Activated T-cell treated with anti-CD3 and anti-CD28 coated beads, Interleukin-2, amount 50 U/mL, for 4 hours (primary cell): ENCODE measurements at regions not wholly inside any gene's neighbourhood (a gene's known extent, or its start where the extent isn't known, plus 50 kb on each side); places are given as distances from the start of the nearest gene placed in this dataset.

Source experiments
- ATAC-seq, 2 donors: fragments of 200-7000 bp; cut with Tn5 transposase; one replicate each; pipeline ENCODE4 v1.10.0; 2021
- DNase-seq: peaks from one replicate; pipeline ENCODE4 v3.0.0-alpha.2; 2020
- H3K27me3 Mint-ChIP-seq: one replicate; pipeline ENCODE4 v1.8.0; 2021; ENCODE audit warnings: low read depth, mixed read lengths
- H3K36me3 Mint-ChIP-seq: one replicate; pipeline ENCODE4 v1.8.0; 2022; ENCODE audit warnings: mixed read lengths; ENCODE audit not compliant: insufficient read depth
- H3K4me1 Mint-ChIP-seq: one replicate; pipeline ENCODE4 v1.8.0; 2021; ENCODE audit warnings: low read depth, mixed read lengths
- H3K4me3 Mint-ChIP-seq: one replicate; pipeline ENCODE4 v1.8.0; 2021; ENCODE audit warnings: mild to moderate bottlenecking, moderate library complexity, mixed read lengths
- H3K9me3 Mint-ChIP-seq: one replicate; pipeline ENCODE4 v1.8.0; 2021; ENCODE audit warnings: mixed read lengths

GRCh38 chr1:98393719-98394118, 267.8 kb upstream of the SNX7 start:
- Mint-ChIP-seq H3K27me3 (no peaks in the 10 kb centered on the region), H3K36me3 (no peaks in the 10 kb centered on the region), H3K9me3 (no peaks in the 10 kb centered on the region), H3K4me3 (no peak overlapping the region), H3K4me1 (peaks cover 6% of the 10 kb centered on the region)
- DNase-seq (no peak), ATAC-seq (no peak)

DNA sequence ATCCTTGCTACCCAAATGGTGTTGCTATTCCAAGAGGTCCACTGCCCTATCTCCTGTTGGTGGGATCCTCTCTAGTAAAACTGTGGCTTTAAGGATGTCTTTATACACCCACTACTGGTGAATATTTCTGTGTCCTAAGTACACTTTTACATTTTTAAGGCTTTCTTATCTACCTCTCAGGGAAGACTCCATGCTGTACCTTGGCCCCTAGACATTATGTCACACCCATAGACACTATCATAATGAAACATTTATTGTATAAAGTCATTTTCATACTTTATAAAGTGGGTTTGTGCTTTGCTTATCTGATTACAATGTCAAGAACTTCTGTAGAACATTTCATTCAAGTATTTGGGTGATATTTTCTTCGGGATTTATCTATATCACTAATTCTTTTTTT, 270.3 kb upstream of the SNX7 start:
- no peak for ATAC-seq
- no peaks in the 10 kb centered on the region for H3K27me3 Mint-ChIP-seq
- no peaks in the 10 kb centered on the region for H3K9me3 Mint-ChIP-seq
- no peaks in the 10 kb centered on the region for H3K36me3 Mint-ChIP-seq
- no peak for DNase-seq
- H3K4me1 Mint-ChIP-seq, result peaks cover 17% of the 10 kb centered on the region
- no peak overlapping the region for H3K4me3 Mint-ChIP-seq

GRCh38 chr1:98389809-98390208, 271.7 kb upstream of the SNX7 start:
- Mint-ChIP-seq H3K9me3 (no peaks in the 10 kb centered on the region), H3K4me1 (peaks cover 17% of the 10 kb centered on the region), H3K4me3 (no peak overlapping the region), H3K27me3 (no peaks in the 10 kb centered on the region), H3K36me3 (no peaks in the 10 kb centered on the region)
- ATAC-seq (no peak), DNase-seq (no peak)

DNA sequence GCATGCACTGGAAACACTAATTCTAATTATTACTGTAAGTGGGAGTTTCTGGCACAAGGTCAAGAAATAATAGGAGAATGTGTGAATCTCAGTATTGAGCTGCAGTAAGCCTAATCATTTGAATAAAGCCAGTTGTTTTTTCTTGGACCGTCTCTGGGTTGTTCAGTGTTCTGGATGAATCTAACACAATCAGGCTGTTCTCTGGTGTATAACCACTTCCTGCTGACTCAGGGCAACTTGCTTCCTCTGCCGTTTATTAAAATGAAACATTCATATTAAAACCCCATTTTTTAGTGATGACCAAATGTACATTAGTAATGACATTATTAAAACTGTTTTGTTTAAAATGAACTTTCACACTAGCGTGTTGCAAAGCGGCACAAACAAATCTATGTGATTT, 273.1 kb upstream of the SNX7 start:
- no peaks in the 10 kb centered on the region for H3K9me3 Mint-ChIP-seq
- no peaks in the 10 kb centered on the region for H3K36me3 Mint-ChIP-seq
- no peaks in the 10 kb centered on the region for H3K27me3 Mint-ChIP-seq
- ATAC-seq (no peak), DNase-seq (no peak)
- H3K4me1 Mint-ChIP-seq, result peaks cover 17% of the 10 kb centered on the region
- peak overlapping the region; percentile 33 for H3K4me3 Mint-ChIP-seq

DNA sequence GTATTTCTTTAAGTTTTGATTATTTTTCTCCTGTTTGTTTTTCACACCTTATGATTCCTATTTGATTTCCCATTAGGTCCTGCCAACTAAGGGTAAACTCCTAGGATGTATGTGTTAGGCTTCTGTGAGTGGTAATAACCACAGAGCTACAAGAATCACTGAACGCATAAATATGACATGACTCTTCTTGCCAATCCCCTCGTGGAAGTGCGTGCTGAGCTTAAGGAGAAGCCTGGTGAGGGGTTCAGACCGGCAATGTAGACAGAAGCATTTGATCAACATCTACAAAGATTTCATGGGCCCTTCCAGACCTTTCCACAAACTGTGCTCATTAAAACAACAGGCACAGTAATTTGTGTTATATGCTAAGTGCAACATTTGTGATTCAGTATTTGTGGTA, 273.8 kb upstream of the SNX7 start:
- no peaks in the 10 kb centered on the region for H3K9me3 Mint-ChIP-seq
- DNase-seq (no peak), ATAC-seq (no peak)
- H3K27me3 Mint-ChIP-seq, result no peaks in the 10 kb centered on the region
- H3K36me3 Mint-ChIP-seq, result no peaks in the 10 kb centered on the region
- H3K4me3 Mint-ChIP-seq, result no peak overlapping the region
- peaks cover 17% of the 10 kb centered on the region for H3K4me1 Mint-ChIP-seq

DNA sequence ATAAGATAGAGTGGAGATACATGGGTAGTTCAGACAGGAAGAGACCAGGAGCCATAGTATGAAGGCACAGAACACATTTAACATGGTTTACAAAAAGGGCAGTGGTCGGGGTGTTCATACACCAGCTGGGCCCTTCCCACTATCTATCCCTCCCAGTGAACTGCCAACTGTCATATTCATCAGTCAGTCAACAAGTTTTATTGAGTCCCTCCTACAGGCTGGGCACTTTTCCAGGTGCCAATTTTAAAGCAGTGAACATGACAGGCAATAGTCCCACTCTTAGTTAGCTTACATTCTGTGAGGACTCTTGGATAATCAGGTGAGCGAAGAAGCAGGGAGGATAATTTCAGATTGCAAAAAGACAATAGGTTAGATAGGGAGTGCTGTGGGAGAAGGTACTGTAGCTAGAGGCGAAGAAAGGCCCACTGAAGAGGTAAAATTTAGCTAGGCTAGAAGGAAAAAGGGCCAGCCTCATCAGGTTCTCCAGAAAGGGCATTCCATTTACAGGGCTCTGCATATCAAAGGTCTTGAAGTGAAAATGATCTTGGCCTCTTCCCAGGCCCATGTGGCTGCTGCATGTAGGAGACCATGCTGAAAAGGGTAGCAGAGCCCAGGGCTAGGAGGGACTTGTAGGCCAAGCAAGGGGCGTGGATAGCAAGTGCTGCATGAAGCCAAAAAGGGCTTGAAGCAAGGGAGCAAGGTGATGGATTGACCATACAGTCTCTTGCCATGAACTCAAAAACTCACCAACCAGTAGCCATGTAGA, 274.7 kb upstream of the SNX7 start:
- DNase-seq (no peak), ATAC-seq (no peak)
- Mint-ChIP-seq H3K4me3 (no peak overlapping the region), H3K36me3 (no peaks in the 10 kb centered on the region), H3K4me1 (peaks cover 17% of the 10 kb centered on the region), H3K9me3 (no peaks in the 10 kb centered on the region), H3K27me3 (no peaks in the 10 kb centered on the region)

DNA sequence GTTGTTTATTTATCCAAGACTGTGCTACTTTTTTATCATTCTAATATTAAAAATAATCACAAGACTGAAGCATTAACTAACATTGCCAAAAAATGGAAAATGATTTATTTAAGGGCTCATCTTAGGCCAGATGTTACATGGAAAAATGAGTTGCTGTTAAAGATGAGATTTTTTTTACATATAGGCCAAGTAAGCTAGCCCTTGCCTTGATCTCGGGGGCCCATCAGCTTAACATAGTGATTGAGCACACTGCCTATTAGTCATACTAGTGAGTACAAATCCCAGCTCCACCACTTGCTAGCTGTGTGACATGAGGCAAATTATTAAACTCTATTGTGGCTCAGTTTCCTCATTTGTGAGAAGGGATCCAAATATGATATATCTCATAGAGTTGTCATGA, 275.9 kb upstream of the SNX7 start:
- peaks cover 17% of the 10 kb centered on the region for H3K4me1 Mint-ChIP-seq
- H3K4me3 Mint-ChIP-seq, result no peak overlapping the region
- no peaks in the 10 kb centered on the region for H3K27me3 Mint-ChIP-seq
- no peaks in the 10 kb centered on the region for H3K9me3 Mint-ChIP-seq
- no peak for ATAC-seq
- no peak for DNase-seq
- H3K36me3 Mint-ChIP-seq, result no peaks in the 10 kb centered on the region

DNA sequence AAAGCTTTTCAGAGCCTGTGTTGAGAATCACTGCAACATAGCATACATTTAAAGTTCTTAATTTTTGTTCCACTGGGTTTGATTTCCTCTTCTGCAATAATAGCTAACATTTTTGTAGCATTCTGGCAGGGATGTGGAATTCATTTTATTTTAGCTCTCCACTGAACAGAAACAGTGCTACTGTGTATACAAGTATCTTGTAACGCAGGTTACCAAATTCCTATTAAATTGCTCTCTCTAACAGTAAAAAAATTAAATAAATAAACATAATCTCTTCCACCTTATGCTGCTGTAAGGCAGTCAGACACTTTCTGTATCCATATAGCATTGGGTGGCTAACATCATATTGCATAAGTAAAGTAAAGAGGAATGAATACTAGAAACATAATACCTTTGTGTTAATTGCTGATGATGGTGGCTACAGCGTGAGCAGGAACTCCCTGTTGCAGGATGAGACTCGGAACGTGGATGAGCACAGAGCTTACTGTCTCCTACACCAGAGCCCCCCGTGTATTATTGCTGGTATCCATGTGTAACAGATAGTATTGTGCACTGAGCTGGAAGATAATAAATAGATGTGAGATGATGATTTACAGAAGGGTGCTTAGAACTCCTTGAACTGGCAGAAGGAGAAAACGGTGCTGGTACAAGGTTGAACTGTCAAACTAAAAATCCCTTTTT, 276.9 kb upstream of the SNX7 start:
- Mint-ChIP-seq H3K27me3 (no peaks in the 10 kb centered on the region), H3K4me3 (no peak overlapping the region), H3K9me3 (no peaks in the 10 kb centered on the region), H3K36me3 (no peaks in the 10 kb centered on the region), H3K4me1 (peaks cover 15% of the 10 kb centered on the region)
- DNase-seq (no peak), ATAC-seq (no peak)

DNA sequence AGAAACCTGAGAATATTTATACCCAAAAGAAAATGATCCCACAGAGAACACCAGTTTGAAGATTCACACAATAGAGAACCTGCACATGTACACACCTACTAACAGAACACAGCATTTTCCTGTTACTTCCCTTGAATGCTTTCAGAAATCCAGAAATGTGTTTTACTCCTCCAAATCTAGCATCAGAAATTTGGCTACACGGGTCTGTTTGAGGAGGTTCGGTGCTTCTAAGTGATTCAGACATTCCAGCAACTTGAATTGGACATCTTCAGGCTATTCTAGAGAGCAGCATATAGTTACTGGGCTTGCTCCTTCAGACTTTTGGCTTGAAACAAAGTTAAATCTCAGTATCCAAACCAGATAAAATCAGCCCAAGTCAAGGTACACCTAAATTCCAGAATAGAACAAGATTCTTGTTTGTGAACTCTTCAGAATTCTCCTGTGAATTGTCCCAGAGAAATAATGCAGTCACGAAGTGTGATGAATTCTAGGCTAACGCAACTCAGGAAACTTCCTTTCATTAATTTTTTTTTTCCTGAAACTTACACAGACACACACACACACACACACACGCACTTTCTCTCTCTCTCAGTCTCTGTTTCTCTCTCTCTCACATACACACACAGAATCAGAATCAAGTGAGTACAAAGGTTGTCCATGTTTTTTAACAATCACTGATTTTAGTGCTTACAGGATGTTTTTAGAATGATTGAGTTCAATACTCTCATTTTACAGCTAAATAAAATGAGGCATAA, 278.4 kb upstream of the SNX7 start:
- no peak for DNase-seq
- peaks cover 8% of the 10 kb centered on the region for H3K4me1 Mint-ChIP-seq
- H3K9me3 Mint-ChIP-seq, result no peaks in the 10 kb centered on the region
- no peaks in the 10 kb centered on the region for H3K36me3 Mint-ChIP-seq
- no peaks in the 10 kb centered on the region for H3K27me3 Mint-ChIP-seq
- ATAC-seq, result no peak
- H3K4me3 Mint-ChIP-seq, result no peak overlapping the region

DNA sequence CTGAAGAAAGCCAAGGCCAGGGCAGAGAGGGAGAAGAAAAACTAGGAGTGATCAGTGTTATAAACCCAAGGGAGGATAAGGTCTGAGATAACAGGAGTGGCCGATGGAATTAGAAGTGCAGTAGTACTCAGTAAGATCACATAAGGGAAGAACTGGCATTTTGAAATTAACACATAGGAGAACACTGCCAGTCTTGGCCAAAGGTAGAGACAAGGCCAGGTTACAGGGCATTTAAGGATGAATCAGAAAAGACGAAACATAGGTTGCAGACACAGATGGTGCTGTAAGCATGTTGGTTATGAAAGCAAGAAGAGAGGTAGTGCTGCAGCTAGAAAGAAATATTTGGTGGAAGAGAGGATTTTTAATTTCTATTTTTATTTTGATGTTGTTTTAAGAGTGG, 278.9 kb upstream of the SNX7 start:
- peaks cover 3% of the 10 kb centered on the region for H3K4me1 Mint-ChIP-seq
- no peak for DNase-seq
- no peaks in the 10 kb centered on the region for H3K9me3 Mint-ChIP-seq
- no peaks in the 10 kb centered on the region for H3K27me3 Mint-ChIP-seq
- no peaks in the 10 kb centered on the region for H3K36me3 Mint-ChIP-seq
- no peak for ATAC-seq
- no peak overlapping the region for H3K4me3 Mint-ChIP-seq

GRCh38 chr1:98374098-98374497, 287.4 kb upstream of the SNX7 start:
- peaks cover 4% of the 10 kb centered on the region for H3K4me1 Mint-ChIP-seq

DNA sequence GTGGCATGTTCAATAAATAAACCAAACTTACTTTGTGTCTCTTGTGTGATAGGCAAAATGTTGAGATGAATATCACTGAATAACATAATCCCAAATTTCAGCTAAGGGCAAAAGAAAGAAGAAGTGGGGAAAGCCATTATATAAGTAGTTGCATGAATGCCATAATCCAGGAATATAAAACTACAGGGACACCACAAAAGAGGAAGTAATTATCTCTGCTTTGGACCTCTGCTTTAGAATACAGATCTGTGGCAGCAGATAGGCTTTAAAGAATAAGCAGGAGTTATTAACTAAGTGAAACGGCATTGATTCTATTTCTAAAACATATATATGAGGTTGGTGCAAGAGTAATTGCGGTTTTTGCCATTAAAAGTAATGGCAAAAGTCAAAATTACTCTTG, 288.5 kb upstream of the SNX7 start:
- Mint-ChIP-seq H3K9me3 (no peaks in the 10 kb centered on the region), H3K27me3 (no peaks in the 10 kb centered on the region)

More at GRCh38 chr1:98374098-98374497, 287.4 kb upstream of the SNX7 start:
- no peaks in the 10 kb centered on the region for H3K9me3 Mint-ChIP-seq
- H3K36me3 Mint-ChIP-seq, result no peaks in the 10 kb centered on the region
- no peak overlapping the region for H3K4me3 Mint-ChIP-seq
- DNase-seq, result no peak
- no peak for ATAC-seq
- H3K27me3 Mint-ChIP-seq, result no peaks in the 10 kb centered on the region

DNA sequence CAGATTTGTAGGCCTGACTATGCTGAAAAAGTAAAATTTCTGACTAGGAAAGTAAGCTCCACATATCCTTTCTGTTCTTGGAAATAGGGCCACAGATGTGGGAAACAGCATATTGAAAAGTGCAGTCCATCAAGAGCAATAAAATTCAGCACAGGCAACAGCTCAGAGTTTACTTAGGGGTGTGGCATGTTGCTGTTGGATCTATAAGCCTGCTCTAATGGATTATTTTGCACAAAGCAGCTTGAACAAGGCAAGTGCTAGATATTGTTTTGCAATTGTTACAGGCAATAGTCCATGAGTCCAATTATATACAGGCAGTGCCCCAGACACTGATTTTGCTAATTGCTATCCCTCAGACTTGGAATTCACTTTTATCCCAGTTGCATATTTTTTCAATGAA, 289.8 kb upstream of the SNX7 start:
- Mint-ChIP-seq H3K27me3 (no peaks in the 10 kb centered on the region), H3K9me3 (no peaks in the 10 kb centered on the region), H3K4me3 (no peak overlapping the region), H3K36me3 (no peaks in the 10 kb centered on the region), H3K4me1 (peaks cover 6% of the 10 kb centered on the region)
- ATAC-seq (no peak), DNase-seq (no peak)

More for the DNA sequence above, 288.5 kb upstream of the SNX7 start:
- H3K36me3 Mint-ChIP-seq, result no peaks in the 10 kb centered on the region
- ATAC-seq (no peak), DNase-seq (no peak)
- no peak overlapping the region for H3K4me3 Mint-ChIP-seq
- H3K4me1 Mint-ChIP-seq, result peaks cover 6% of the 10 kb centered on the region

- Mint-ChIP-seq H3K9me3 (no peaks in the 10 kb centered on the region), H3K4me3 (no peak overlapping the region), H3K36me3 (no peaks in the 10 kb centered on the region), H3K4me1 (peaks cover 6% of the 10 kb centered on the region), H3K27me3 (no peaks in the 10 kb centered on the region)
- DNase-seq (no peak), ATAC-seq (no peak)
Observed at GRCh38 chr1:98369463-98369862, 292.1 kb upstream of the SNX7 start.

DNA sequence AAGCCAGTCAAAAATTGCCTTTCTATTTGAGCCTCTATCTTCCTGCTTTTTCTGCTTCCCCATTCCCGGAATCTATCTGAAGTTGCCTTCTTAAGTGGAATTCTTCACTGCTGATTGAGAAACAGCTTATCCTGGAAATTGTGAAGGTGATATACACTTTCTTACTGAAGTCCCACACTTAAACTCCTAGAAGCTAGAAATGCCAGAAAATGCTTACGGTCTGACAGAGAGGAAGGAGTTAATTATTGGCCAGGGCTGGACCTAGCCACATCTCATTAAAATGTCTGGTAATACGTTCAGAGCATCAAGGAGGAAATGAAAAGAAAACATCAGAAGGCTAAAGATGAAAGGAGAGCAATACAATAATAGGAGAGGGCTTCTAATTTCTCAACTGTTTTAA, 292.5 kb upstream of the SNX7 start:
- no peak overlapping the region for H3K4me3 Mint-ChIP-seq
- H3K27me3 Mint-ChIP-seq, result no peaks in the 10 kb centered on the region
- no peaks in the 10 kb centered on the region for H3K36me3 Mint-ChIP-seq
- no peak for ATAC-seq
- peaks cover 3% of the 10 kb centered on the region for H3K9me3 Mint-ChIP-seq
- no peak for DNase-seq
- H3K4me1 Mint-ChIP-seq, result peaks cover 6% of the 10 kb centered on the region
